Suprapubic skin (tissue), 4 donors: ENCODE measurements at regions not wholly inside any gene's neighbourhood (a gene's known extent, or its start where the extent isn't known, plus 50 kb on each side); places are given as distances from the start of the nearest gene placed in this dataset.

ENCODE experiments used
- CTCF ChIP-seq, 2 donors: fragments of 200-600 bp in 1 of 2; fragments of 450-650 bp in 1 of 2; sonication (generic) in 1 of 2; IDR thresholded peaks; one replicate each; pipeline ENCODE4 v1.5.1; 2016 to 2019; ENCODE audit warnings: antibody characterized with exemption in 2 of 2, mild to moderate bottlenecking in 1 of 2, moderate library complexity in 1 of 2
- POLR2A ChIP-seq, 2 donors: fragments of 450-650 bp; IDR thresholded peaks; one replicate each; pipeline ENCODE4 v1.6.1; 2017; ENCODE audit warnings: antibody characterized with exemption in 2 of 2, mild to moderate bottlenecking in 2 of 2, moderate library complexity in 2 of 2
- POLR2AphosphoS5 ChIP-seq, 3 donors: sonication (generic); formaldehyde crosslinking; IDR thresholded peaks; one replicate each; pipeline ENCODE4 v1.6.1; 2017; ENCODE audit warnings: antibody characterized with exemption in 3 of 3

GRCh38 chr3:30408105-30408557, 198.3 kb upstream of the TGFBR2 start:
- TF ChIP-seq CTCF (IDR thresholded peaks at IDR 0.05) (no peak), POLR2AphosphoS5 (IDR thresholded peaks at IDR 0.05) (no peak), POLR2A (IDR thresholded peaks at IDR 0.05) (no peak)
